ENCODE measurements at regions not wholly inside any gene's neighbourhood (a gene's known extent, or its start where the extent isn't known, plus 50 kb on each side); places are given as distances from the start of the nearest gene placed in this dataset.

GRCh38 chr9:115202181-115202580, 84.2 kb upstream of the TNC start:
- Histone ChIP-seq H3K23ac (ENCODE audit: insufficient read length, low read depth, low read length) (no peak overlapping the region), H2BK12ac (ENCODE audit: insufficient read length, low read depth, low read length) (no peak overlapping the region), H3K4me2 (ENCODE audit: insufficient read depth, insufficient read length, low read length) (no peak overlapping the region), H2AFZ (ENCODE audit: low read length) (no peak overlapping the region), H3K27ac (ENCODE audit: insufficient read length, low read depth, low read length) (no peak overlapping the region), H3K18ac (ENCODE audit: insufficient read length, low read depth, low read length) (no peak overlapping the region), H3K14ac (ENCODE audit: insufficient read depth, low read length) (no peak overlapping the region), H3K79me2 (ENCODE audit: insufficient read depth, low read length) (no peaks in the 10 kb centered on the region), H3K4ac (ENCODE audit: low read depth, low read length) (no peak overlapping the region), H3K56ac (ENCODE audit: insufficient read length, low read depth, low read length) (no peak overlapping the region), H2AK5ac (ENCODE audit: insufficient read length, low read length) (no peak overlapping the region), H3K9ac (ENCODE audit: extremely low read depth, insufficient read length, low read length) (no peak overlapping the region), H2BK5ac (ENCODE audit: insufficient read length, low read length) (no peak overlapping the region), H2BK20ac (ENCODE audit: low read depth, low read length, poor library complexity, severe bottlenecking) (no peak overlapping the region), H4K20me1 (ENCODE audit: control insufficient read depth, insufficient read depth, insufficient read length) (no peaks in the 10 kb centered on the region), H4K8ac (replicated peaks; ENCODE audit: insufficient read length, low read depth, low read length) (no peak overlapping the region), H3K4me1 (ENCODE audit: insufficient read depth, low read length) (peaks cover 2% of the 10 kb centered on the region; the same call in 1 of the 2 replicates), H4K91ac (ENCODE audit: insufficient read length, low read depth, low read length) (no peak overlapping the region), H3K27me3 (ENCODE audit: insufficient read depth, low read length) (no peaks in the 10 kb centered on the region), H2BK120ac (ENCODE audit: low read depth, low read length, poor library complexity, severe bottlenecking) (no peak overlapping the region), H3T11ph (ENCODE audit: low read length) (no peak overlapping the region), H4K5ac (ENCODE audit: insufficient read length, low read depth, low read length) (no peak overlapping the region), H3K79me1 (ENCODE audit: insufficient read depth, low read depth, low read length, poor library complexity, severe bottlenecking) (no peaks in the 10 kb centered on the region), H2BK15ac (ENCODE audit: low read depth, low read length) (no peak overlapping the region), H3K9me3 (ENCODE audit: control insufficient read depth, low read depth, low read length) (no peaks in the 10 kb centered on the region), H3K23me2 (ENCODE audit: insufficient read length, low read depth, low read length, poor library complexity, severe bottlenecking) (no peaks in the 10 kb centered on the region)
- no peak overlapping the region for H3K27ac Mint-ChIP-seq
- WGBS (ENCODE audit: extremely low coverage, insufficient read length, low lambda C conversion rate): no CpG with 5 or more reads among the region's 1 CpG
- no peak for DNase-seq
- H3K36me3 Mint-ChIP-seq (ENCODE audit: insufficient read depth in 1 of 3, low read depth in 3 of 3): no peaks in the 10 kb centered on the region
- TF ChIP-seq, protein P1, sequence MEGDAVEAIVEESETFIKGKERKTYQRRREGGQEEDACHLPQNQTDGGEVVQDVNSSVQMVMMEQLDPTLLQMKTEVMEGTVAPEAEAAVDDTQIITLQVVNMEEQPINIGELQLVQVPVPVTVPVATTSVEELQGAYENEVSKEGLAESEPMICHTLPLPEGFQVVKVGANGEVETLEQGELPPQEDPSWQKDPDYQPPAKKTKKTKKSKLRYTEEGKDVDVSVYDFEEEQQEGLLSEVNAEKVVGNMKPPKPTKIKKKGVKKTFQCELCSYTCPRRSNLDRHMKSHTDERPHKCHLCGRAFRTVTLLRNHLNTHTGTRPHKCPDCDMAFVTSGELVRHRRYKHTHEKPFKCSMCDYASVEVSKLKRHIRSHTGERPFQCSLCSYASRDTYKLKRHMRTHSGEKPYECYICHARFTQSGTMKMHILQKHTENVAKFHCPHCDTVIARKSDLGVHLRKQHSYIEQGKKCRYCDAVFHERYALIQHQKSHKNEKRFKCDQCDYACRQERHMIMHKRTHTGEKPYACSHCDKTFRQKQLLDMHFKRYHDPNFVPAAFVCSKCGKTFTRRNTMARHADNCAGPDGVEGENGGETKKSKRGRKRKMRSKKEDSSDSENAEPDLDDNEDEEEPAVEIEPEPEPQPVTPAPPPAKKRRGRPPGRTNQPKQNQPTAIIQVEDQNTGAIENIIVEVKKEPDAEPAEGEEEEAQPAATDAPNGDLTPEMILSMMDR (conservative IDR thresholded peaks at IDR 0.05): no peak
- H3K4me1 Mint-ChIP-seq: peaks cover 3 to 10% of the 10 kb centered on the region in 2 experiments; a peak in 3 of 4 replicates
- H3K9me3 Mint-ChIP-seq: no peaks in the 10 kb centered on the region
- H3K27me3 Mint-ChIP-seq (ENCODE audit: low read depth): peaks cover 3% of the 10 kb centered on the region; the same call in 1 of the 2 replicates
- no peak overlapping the region for H3K4me3 Mint-ChIP-seq
